ENCODE measurements at regions not wholly inside any gene's neighbourhood (a gene's known extent, or its start where the extent isn't known, plus 50 kb on each side); places are given as distances from the start of the nearest gene placed in this dataset.

GRCh38 chr5:1594357-1595106 lies 70.8 kb upstream of the LPCAT1 start (continued):
- 0 out of 2 replicates have a peak, but pooled peaks have one; percentile 48 for TF ChIP-seq IKZF5 (CRISPR knock-in tag; IDR thresholded peaks at IDR 0.05)
- TF ChIP-seq FOXO1 (CRISPR knock-in tag; IDR thresholded peaks at IDR 0.05): peak; percentile 9; the same call in 1 of the 2 replicates
- peak; percentile 82 for TF ChIP-seq SPEN (CRISPR knock-in tag; IDR thresholded peaks at IDR 0.05; ENCODE audit: low read depth)
- TF ChIP-seq RFX3 (CRISPR knock-in tag; IDR thresholded peaks at IDR 0.05): no peak
- no peak; the same call in 1 of the 2 replicates for TF ChIP-seq SIN3A (IDR thresholded peaks at IDR 0.05; ENCODE audit: borderline replicate concordance, low read depth, low read length)
- no peak for TF ChIP-seq NBN (conservative IDR thresholded peaks at IDR 0.05)
- TF ChIP-seq CHD4 (IDR thresholded peaks at IDR 0.05; ENCODE audit: borderline replicate concordance, low read length): no peak
- TF ChIP-seq ZFP82 (CRISPR knock-in tag; IDR thresholded peaks at IDR 0.05; ENCODE audit: borderline replicate concordance): no peak
- TF ChIP-seq ZNF549 (CRISPR knock-in tag; IDR thresholded peaks at IDR 0.05): no peak
- peak; percentile 81 for TF ChIP-seq TAF1 (CRISPR knock-in tag; IDR thresholded peaks at IDR 0.05)
- TF ChIP-seq POLR2G (IDR thresholded peaks at IDR 0.05; ENCODE audit: low read depth, low read length): peak; percentile 79
- no peak; the same call in 1 of the 2 replicates for TF ChIP-seq ERF (CRISPR knock-in tag; IDR thresholded peaks at IDR 0.05)
- TF ChIP-seq KAT8 (CRISPR knock-in tag; IDR thresholded peaks at IDR 0.05): peak; percentile 79
- peak; percentile 74; the same call in 1 of the 2 replicates for TF ChIP-seq ARID4A (CRISPR knock-in tag; IDR thresholded peaks at IDR 0.05; ENCODE audit: borderline replicate concordance)
- TF ChIP-seq ZNF292 (CRISPR knock-in tag; IDR thresholded peaks at IDR 0.05; ENCODE audit: borderline replicate concordance, low read depth): no peak
- TF ChIP-seq ZNF800 (CRISPR knock-in tag; IDR thresholded peaks at IDR 0.05): peak; percentile 47; the same call in 1 of the 2 replicates
- TF ChIP-seq ZNF790 (CRISPR knock-in tag; IDR thresholded peaks at IDR 0.05; ENCODE audit: borderline replicate concordance): peak; percentile 59; the same call in 1 of the 2 replicates
- 0 out of 2 replicates have a peak, but pooled peaks have one; percentile 18 for TF ChIP-seq ZNF446 (CRISPR knock-in tag; IDR thresholded peaks at IDR 0.05)
- TF ChIP-seq THRA (CRISPR knock-in tag; IDR thresholded peaks at IDR 0.05; ENCODE audit: borderline replicate concordance): peak; percentile 98
- peak; percentile 82; the same call in 1 of the 2 replicates for TF ChIP-seq ZNF331 (CRISPR knock-in tag; IDR thresholded peaks at IDR 0.05)
- TF ChIP-seq TEAD3 (CRISPR knock-in tag; optimal IDR thresholded peaks at IDR 0.05; ENCODE audit: borderline replicate concordance): peak; percentile 69

Measured in HepG2 (cell line).